ENCODE measurements at regions not wholly inside any gene's neighbourhood (a gene's known extent, or its start where the extent isn't known, plus 50 kb on each side); places are given as distances from the start of the nearest gene placed in this dataset.

DNA sequence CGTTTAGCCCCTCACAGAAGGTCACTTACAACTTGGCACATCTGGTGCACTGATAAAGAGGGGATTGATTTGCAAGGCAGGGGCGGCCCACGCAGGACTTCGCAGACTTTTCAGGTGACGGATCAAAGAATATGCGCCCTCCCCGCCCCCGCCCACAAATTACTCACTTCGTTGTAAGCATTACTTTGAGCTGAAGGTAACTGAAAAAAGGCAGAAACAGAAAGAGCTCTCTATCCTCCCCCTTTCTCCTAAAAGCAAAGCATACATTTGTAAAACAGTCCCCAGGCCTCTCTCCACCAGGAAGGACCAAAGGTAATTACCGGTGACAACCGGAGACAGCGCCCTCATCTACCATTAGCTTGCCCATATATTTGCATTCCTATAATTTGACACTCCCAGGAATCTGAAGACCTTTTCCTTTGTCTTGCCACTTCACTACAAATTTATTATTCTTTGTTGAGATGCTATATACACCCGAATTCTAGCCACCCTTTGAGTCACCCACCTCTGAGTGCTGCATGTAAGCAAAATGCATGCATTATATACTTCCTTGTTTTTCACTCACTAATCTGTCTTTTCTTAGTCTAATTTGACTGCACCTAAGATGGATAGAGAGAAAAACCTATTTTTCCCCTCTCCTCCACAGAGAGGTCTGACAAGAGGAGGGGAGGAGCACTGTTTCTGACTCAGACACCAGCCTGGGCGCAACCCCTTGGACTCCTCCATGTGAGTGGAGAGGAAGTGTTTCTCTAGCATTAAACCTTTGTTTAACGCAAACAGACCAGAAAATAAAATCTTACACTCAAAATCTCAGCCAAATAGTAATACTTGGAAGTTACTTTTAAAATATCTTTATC, 74.7 kb upstream of the SPIN1 start:
- no peaks in the 10 kb centered on the region for H3K79me2 ChIP-seq (ENCODE audit: insufficient read depth, low read length)
- no peaks in the 10 kb centered on the region for H3K9me3 ChIP-seq (ENCODE audit: insufficient read depth, low read length, severe bottlenecking)
- H3K27me3 ChIP-seq (ENCODE audit: insufficient read depth, low read length, poor library complexity) = no peaks in the 10 kb centered on the region
- ATAC-seq (ENCODE audit: insufficient read depth, low read depth) (no peak), DNase-seq (no peak)
- H2AFZ ChIP-seq (ENCODE audit: low read depth, low read length) = no peak overlapping the region
- H3K4me1 ChIP-seq (ENCODE audit: insufficient read depth, low read length) = no peaks in the 10 kb centered on the region
- H4K20me1 ChIP-seq (ENCODE audit: insufficient read depth, low read length) = no peaks in the 10 kb centered on the region
- H3K4me3 ChIP-seq (ENCODE audit: low read depth in 1 of 2, low read length in 2 of 2) = no peak overlapping the region
- no peaks in the 10 kb centered on the region for H3K36me3 ChIP-seq (ENCODE audit: insufficient read depth, low read length)
- no peak overlapping the region for H3K9ac ChIP-seq (ENCODE audit: low read depth, low read length)
- TF ChIP-seq, protein P1, sequence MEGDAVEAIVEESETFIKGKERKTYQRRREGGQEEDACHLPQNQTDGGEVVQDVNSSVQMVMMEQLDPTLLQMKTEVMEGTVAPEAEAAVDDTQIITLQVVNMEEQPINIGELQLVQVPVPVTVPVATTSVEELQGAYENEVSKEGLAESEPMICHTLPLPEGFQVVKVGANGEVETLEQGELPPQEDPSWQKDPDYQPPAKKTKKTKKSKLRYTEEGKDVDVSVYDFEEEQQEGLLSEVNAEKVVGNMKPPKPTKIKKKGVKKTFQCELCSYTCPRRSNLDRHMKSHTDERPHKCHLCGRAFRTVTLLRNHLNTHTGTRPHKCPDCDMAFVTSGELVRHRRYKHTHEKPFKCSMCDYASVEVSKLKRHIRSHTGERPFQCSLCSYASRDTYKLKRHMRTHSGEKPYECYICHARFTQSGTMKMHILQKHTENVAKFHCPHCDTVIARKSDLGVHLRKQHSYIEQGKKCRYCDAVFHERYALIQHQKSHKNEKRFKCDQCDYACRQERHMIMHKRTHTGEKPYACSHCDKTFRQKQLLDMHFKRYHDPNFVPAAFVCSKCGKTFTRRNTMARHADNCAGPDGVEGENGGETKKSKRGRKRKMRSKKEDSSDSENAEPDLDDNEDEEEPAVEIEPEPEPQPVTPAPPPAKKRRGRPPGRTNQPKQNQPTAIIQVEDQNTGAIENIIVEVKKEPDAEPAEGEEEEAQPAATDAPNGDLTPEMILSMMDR (IDR thresholded peaks at IDR 0.05; ENCODE audit: borderline replicate concordance, extremely low read depth, low read length, poor library complexity, severe bottlenecking) = no peak
- TF ChIP-seq EZH2 (IDR thresholded peaks at IDR 0.05; ENCODE audit: borderline replicate concordance, low read depth, low read length, severe bottlenecking) = no peak
- H3K27ac ChIP-seq (ENCODE audit: low read length) = no peak overlapping the region
- H3K4me2 ChIP-seq (ENCODE audit: insufficient read depth, low read length) = no peak overlapping the region

DNA sequence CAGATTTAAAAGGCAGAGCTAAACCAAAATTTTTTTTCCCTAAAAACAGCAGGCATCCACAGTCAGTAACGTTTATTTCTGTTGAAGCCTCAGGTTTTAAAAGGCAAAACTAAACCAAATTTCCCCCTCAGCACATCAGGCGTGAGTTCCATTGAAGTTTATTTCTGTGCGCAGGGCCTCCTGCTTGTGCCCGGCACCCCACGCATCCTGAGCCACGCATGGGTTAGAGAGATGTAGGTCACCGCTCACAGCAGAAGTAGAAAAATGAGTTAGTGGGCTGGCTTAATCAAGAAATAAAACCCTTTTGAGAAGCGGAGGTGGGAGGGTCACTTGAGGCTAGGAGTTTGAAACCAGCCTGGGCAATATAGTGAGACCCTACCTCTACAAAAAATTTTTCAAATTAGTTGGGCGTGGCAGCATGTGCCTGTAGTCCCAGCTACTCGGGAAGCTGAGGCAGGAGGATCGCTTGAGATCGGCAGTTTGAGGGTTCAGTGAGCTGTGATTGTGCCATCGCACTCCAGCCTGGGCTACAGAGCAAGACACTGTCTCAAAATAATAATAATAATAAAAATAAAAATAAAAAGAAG, 75.6 kb upstream of the SPIN1 start:
- TF ChIP-seq, protein P1 (IDR thresholded peaks at IDR 0.05; ENCODE audit: borderline replicate concordance, extremely low read depth, low read length, poor library complexity, severe bottlenecking) = no peak
- no peak for TF ChIP-seq EZH2 (IDR thresholded peaks at IDR 0.05; ENCODE audit: borderline replicate concordance, low read depth, low read length, severe bottlenecking)
- H3K4me1 ChIP-seq (ENCODE audit: insufficient read depth, low read length) = no peaks in the 10 kb centered on the region
- no peak for ATAC-seq (ENCODE audit: insufficient read depth, low read depth)
- no peak overlapping the region for H3K4me3 ChIP-seq (ENCODE audit: low read depth in 1 of 2, low read length in 2 of 2)
- no peaks in the 10 kb centered on the region for H3K27me3 ChIP-seq (ENCODE audit: insufficient read depth, low read length, poor library complexity)
- H3K9ac ChIP-seq (ENCODE audit: low read depth, low read length) = no peak overlapping the region
- no peaks in the 10 kb centered on the region for H3K36me3 ChIP-seq (ENCODE audit: insufficient read depth, low read length)
- no peaks in the 10 kb centered on the region for H3K9me3 ChIP-seq (ENCODE audit: insufficient read depth, low read length, severe bottlenecking)
- no peak overlapping the region for H2AFZ ChIP-seq (ENCODE audit: low read depth, low read length)
- H3K4me2 ChIP-seq (ENCODE audit: insufficient read depth, low read length) = no peak overlapping the region
- no peak overlapping the region for H3K27ac ChIP-seq (ENCODE audit: low read length)
- H3K79me2 ChIP-seq (ENCODE audit: insufficient read depth, low read length) = no peaks in the 10 kb centered on the region
- DNase-seq = no peak
- no peaks in the 10 kb centered on the region for H4K20me1 ChIP-seq (ENCODE audit: insufficient read depth, low read length)

DNA sequence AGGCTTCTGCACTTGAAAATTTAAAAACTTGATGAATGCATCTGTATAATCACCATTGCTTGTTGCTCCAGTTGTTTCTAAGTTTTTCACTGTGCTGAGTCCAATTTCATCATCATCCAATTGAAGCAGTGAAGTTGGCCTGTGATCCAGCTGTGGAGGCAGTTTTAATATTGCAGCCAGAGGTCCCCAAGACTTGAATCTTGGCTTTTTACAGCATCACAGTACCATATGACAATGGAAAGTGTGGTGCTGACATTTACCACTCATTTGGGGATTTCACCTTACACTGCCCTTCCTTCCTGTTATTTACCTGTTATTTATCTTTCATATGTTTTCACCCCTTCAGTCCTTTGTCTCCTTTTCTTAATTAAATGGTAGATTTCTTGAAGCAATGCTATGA, 76.2 kb upstream of the SPIN1 start:
- Histone ChIP-seq H3K9ac (ENCODE audit: low read depth, low read length) (no peak overlapping the region), H3K4me3 (ENCODE audit: low read depth in 1 of 2, low read length in 2 of 2) (no peak overlapping the region), H3K36me3 (ENCODE audit: insufficient read depth, low read length) (no peaks in the 10 kb centered on the region), H3K27me3 (ENCODE audit: insufficient read depth, low read length, poor library complexity) (no peaks in the 10 kb centered on the region), H3K4me2 (ENCODE audit: insufficient read depth, low read length) (no peak overlapping the region), H4K20me1 (ENCODE audit: insufficient read depth, low read length) (no peaks in the 10 kb centered on the region), H2AFZ (ENCODE audit: low read depth, low read length) (no peak overlapping the region), H3K4me1 (ENCODE audit: insufficient read depth, low read length) (no peaks in the 10 kb centered on the region), H3K79me2 (ENCODE audit: insufficient read depth, low read length) (no peaks in the 10 kb centered on the region), H3K27ac (ENCODE audit: low read length) (no peak overlapping the region), H3K9me3 (ENCODE audit: insufficient read depth, low read length, severe bottlenecking) (no peaks in the 10 kb centered on the region)
- no peak for DNase-seq
- no peak for TF ChIP-seq EZH2 (IDR thresholded peaks at IDR 0.05; ENCODE audit: borderline replicate concordance, low read depth, low read length, severe bottlenecking)
- TF ChIP-seq, protein P1 (IDR thresholded peaks at IDR 0.05; ENCODE audit: borderline replicate concordance, extremely low read depth, low read length, poor library complexity, severe bottlenecking) = no peak
- no peak for ATAC-seq (ENCODE audit: insufficient read depth, low read depth)

Data from DND-41 (cell line).